ENCODE measurements at regions not wholly inside any gene's neighbourhood (a gene's known extent, or its start where the extent isn't known, plus 50 kb on each side); places are given as distances from the start of the nearest gene placed in this dataset.

- Histone ChIP-seq H4K20me1 (ENCODE audit: insufficient read depth) (no peaks in the 10 kb centered on the region), H3K9ac (ENCODE audit: low read length) (no peak overlapping the region), H3K4me3 (replicated peaks in 1 of 2; ENCODE audit: low read depth in 1 of 2, low read length in 2 of 2) (no peak overlapping the region), H3K9me3 (ENCODE audit: control insufficient read depth in 1 of 2, insufficient read depth in 1 of 2, low read depth in 1 of 2, low read length in 2 of 2) (no peaks in the 10 kb centered on the region), H3K4me1 (ENCODE audit: control insufficient read depth in 1 of 2, insufficient read depth in 2 of 2, low read length in 2 of 2) (no peaks in the 10 kb centered on the region), H3K27me3 (ENCODE audit: insufficient read depth, low read length) (no peaks in the 10 kb centered on the region), H3K36me3 (ENCODE audit: control insufficient read depth in 1 of 2, insufficient read depth in 2 of 2, low read length in 2 of 2) (no peaks in the 10 kb centered on the region), H3K9me2 (ENCODE audit: insufficient read depth) (no peaks in the 10 kb centered on the region), H3K27ac (ENCODE audit: low read depth, low read length) (no peak overlapping the region), H3K4me2 (ENCODE audit: low read length) (no peak overlapping the region), H2AFZ (ENCODE audit: low read depth, low read length, poor library complexity, severe bottlenecking) (no peak overlapping the region), H3K79me2 (ENCODE audit: insufficient read depth, low read length) (no peaks in the 10 kb centered on the region)
- no peak for ATAC-seq
- ChIA-PET CTCF (no interaction called here), RAD21 (ENCODE audit: low non-redundant PET in 1 of 2, low total read pairs in 2 of 2, uncharacterized antibody in 2 of 2, unreplicated experiment in 2 of 2) (no interaction called here), POLR2A (no interaction called here)
- BruUV-seq (replicated peaks) = no TSS peak
- no peak for DNase-seq (ENCODE audit: low read depth, low spot score)
- no peak for TF ChIP-seq SRF (IDR thresholded peaks at IDR 0.05; ENCODE audit: low read depth)
- TF ChIP-seq EGR1 (IDR thresholded peaks at IDR 0.05; ENCODE audit: low read depth) = no peak
- TF ChIP-seq ZFX (IDR thresholded peaks at IDR 0.05) = no peak
- intact Hi-C loops (cut with micrococcal nuclease) = no loop called here
These were observed 809.2 kb downstream of the TBC1D22A start for GRCh38 chr22:47571616-47572015.

- CTCF ChIA-PET = no interaction called here
- TF ChIP-seq FOSL1 (IDR thresholded peaks at IDR 0.05; ENCODE audit: low read depth) = no peak
- no peak for TF ChIP-seq SIN3A (IDR thresholded peaks at IDR 0.05; ENCODE audit: low read depth)
- TF ChIP-seq YY1 (IDR thresholded peaks at IDR 0.05; ENCODE audit: extremely low read depth, insufficient replicate concordance, low read depth, low read length) = no peak
- TF ChIP-seq ZFX (IDR thresholded peaks at IDR 0.05) = no peak
- no peak for TF ChIP-seq EGR1 (IDR thresholded peaks at IDR 0.05; ENCODE audit: low read depth)
- no peak for TF ChIP-seq SP1 (IDR thresholded peaks at IDR 0.05; ENCODE audit: low read depth)
- TF ChIP-seq ZBTB33 (IDR thresholded peaks at IDR 0.05; ENCODE audit: extremely low read depth, insufficient replicate concordance, low read length) = no peak
- TF ChIP-seq ATF3 (IDR thresholded peaks at IDR 0.05) = no peak
- TF ChIP-seq TCF7L2 (IDR thresholded peaks at IDR 0.05; ENCODE audit: borderline replicate concordance, extremely low read depth, insufficient read depth, insufficient read length) = no peak
- TF ChIP-seq REST (IDR thresholded peaks at IDR 0.05; ENCODE audit: low read depth) = no peak
- TF ChIP-seq POLR2A (IDR thresholded peaks at IDR 0.05; ENCODE audit: borderline replicate concordance, extremely low read depth, insufficient read depth, insufficient read length) = no peak
- TF ChIP-seq CBX3 (IDR thresholded peaks at IDR 0.05; ENCODE audit: low read depth) = no peak
- TF ChIP-seq EZH2 (IDR thresholded peaks at IDR 0.05) = no peak
- TF ChIP-seq MAX (IDR thresholded peaks at IDR 0.05) = no peak
- TF ChIP-seq CEBPB (IDR thresholded peaks at IDR 0.05; ENCODE audit: low read depth) = no peak
- TF ChIP-seq ZNF274 (IDR thresholded peaks at IDR 0.05; ENCODE audit: low read depth, low read length) = no peak
- no peak for TF ChIP-seq JUND (IDR thresholded peaks at IDR 0.05)
These were observed 808.4 kb downstream of the TBC1D22A start for GRCh38 chr22:47570851-47571250.

More at GRCh38 chr22:47570851-47571250, 808.4 kb downstream of the TBC1D22A start:
- Histone ChIP-seq H3K4me2 (ENCODE audit: low read length) (no peak overlapping the region), H4K20me1 (ENCODE audit: insufficient read depth) (no peaks in the 10 kb centered on the region), H3K4me1 (ENCODE audit: control insufficient read depth in 1 of 2, insufficient read depth in 2 of 2, low read length in 2 of 2) (no peaks in the 10 kb centered on the region), H3K9me3 (ENCODE audit: control insufficient read depth in 1 of 2, insufficient read depth in 1 of 2, low read depth in 1 of 2, low read length in 2 of 2) (no peaks in the 10 kb centered on the region), H3K9me2 (ENCODE audit: insufficient read depth) (no peaks in the 10 kb centered on the region), H3K9ac (ENCODE audit: low read length) (no peak overlapping the region), H2AFZ (ENCODE audit: low read depth, low read length, poor library complexity, severe bottlenecking) (no peak overlapping the region), H3K27me3 (ENCODE audit: insufficient read depth, low read length) (no peaks in the 10 kb centered on the region), H3K79me2 (ENCODE audit: insufficient read depth, low read length) (no peaks in the 10 kb centered on the region), H3K4me3 (replicated peaks in 1 of 2; ENCODE audit: low read depth in 1 of 2, low read length in 2 of 2) (no peak overlapping the region), H3K36me3 (ENCODE audit: control insufficient read depth in 1 of 2, insufficient read depth in 2 of 2, low read length in 2 of 2) (no peaks in the 10 kb centered on the region), H3K27ac (ENCODE audit: low read depth, low read length) (no peak overlapping the region)
- BruUV-seq (replicated peaks) = no TSS peak
- intact Hi-C loops (cut with micrococcal nuclease) = no loop called here
- RAD21 ChIA-PET (ENCODE audit: low non-redundant PET in 1 of 2, low total read pairs in 2 of 2, uncharacterized antibody in 2 of 2, unreplicated experiment in 2 of 2) = no interaction called here
- POLR2A ChIA-PET = no interaction called here
- DNase-seq (ENCODE audit: low read depth, low spot score) (no peak), ATAC-seq (no peak)
